ENCODE measurements at regions not wholly inside any gene's neighbourhood (a gene's known extent, or its start where the extent isn't known, plus 50 kb on each side); places are given as distances from the start of the nearest gene placed in this dataset.

- no peak overlapping the region for H3K4me3 ChIP-seq (ENCODE audit: low read length)
- no peaks in the 10 kb centered on the region for H3K9me2 ChIP-seq (replicated peaks; ENCODE audit: low read length)
- ChIA-PET POLR2A (ENCODE audit: unreplicated experiment) (no interaction called here), CTCF (no interaction called here)
- H2AFZ ChIP-seq (ENCODE audit: low read length): no peak overlapping the region
- TF ChIP-seq CTCF (conservative IDR thresholded peaks at IDR 0.05; ENCODE audit: low read depth, low read length) (no peak), EZH2phosphoT487 (IDR thresholded peaks at IDR 0.05; ENCODE audit: borderline replicate concordance, low read length) (no peak), EZH2 (IDR thresholded peaks at IDR 0.05; ENCODE audit: low read length, unreplicated experiment) (no peak)
- no peak overlapping the region for H3K4me2 ChIP-seq (ENCODE audit: low read length)
- no peaks in the 10 kb centered on the region for H3K27me3 ChIP-seq (ENCODE audit: low read length)
- 0 out of 2 replicates have a peak, but pooled peaks have one; percentile 9 for ATAC-seq
- intact Hi-C loops (cut with micrococcal nuclease): loop anchor here (1.0 to 5.0 kb wide), 4 partner anchors 22 to 340 kb away; no protein-coding TSS in a partner anchor
- DNase-seq: no peak
- BruUV-seq (replicated peaks): no TSS peak
- H3K79me2 ChIP-seq (ENCODE audit: low read length): no peaks in the 10 kb centered on the region
- H4K20me1 ChIP-seq (ENCODE audit: low read length): no peaks in the 10 kb centered on the region
- H3K27ac ChIP-seq (ENCODE audit: low read length): peak overlapping the region; percentile 83
- peaks cover 23% of the 10 kb centered on the region for H3K9me3 ChIP-seq (ENCODE audit: low read length)
- peaks cover 5% of the 10 kb centered on the region for H3F3A ChIP-seq (ENCODE audit: low read length, unreplicated experiment)
- H3K36me3 ChIP-seq (ENCODE audit: low read depth, low read length): peaks cover 14% of the 10 kb centered on the region; the same call in 1 of the 2 replicates
- H3K9ac ChIP-seq (ENCODE audit: low read length): peak overlapping the region; percentile 26; the same call in 1 of the 2 replicates
- peaks cover 5% of the 10 kb centered on the region for H3K4me1 ChIP-seq (ENCODE audit: insufficient read depth, low read length)
These were observed 189.7 kb downstream of the FSCB start for GRCh38 chr14:44317441-44317746.

- H3K4me2 ChIP-seq (ENCODE audit: low read length): no peak overlapping the region
- BruUV-seq (replicated peaks): no TSS peak
These were observed 190.2 kb downstream of the FSCB start for GRCh38 chr14:44316647-44317440.

More at GRCh38 chr14:44316647-44317440, 190.2 kb downstream of the FSCB start:
- ChIA-PET POLR2A (ENCODE audit: unreplicated experiment) (no interaction called here), CTCF (no interaction called here)
- peaks cover 5% of the 10 kb centered on the region for H3F3A ChIP-seq (ENCODE audit: low read length, unreplicated experiment)
- no peaks in the 10 kb centered on the region for H3K79me2 ChIP-seq (ENCODE audit: low read length)
- TF ChIP-seq EZH2 (IDR thresholded peaks at IDR 0.05; ENCODE audit: low read length, unreplicated experiment) (no peak), EZH2phosphoT487 (IDR thresholded peaks at IDR 0.05; ENCODE audit: borderline replicate concordance, low read length) (no peak), CTCF (conservative IDR thresholded peaks at IDR 0.05; ENCODE audit: low read depth, low read length) (no peak)
- peaks cover 5% of the 10 kb centered on the region for H3K4me1 ChIP-seq (ENCODE audit: insufficient read depth, low read length)
- no peaks in the 10 kb centered on the region for H3K9me2 ChIP-seq (replicated peaks; ENCODE audit: low read length)
- H3K9me3 ChIP-seq (ENCODE audit: low read length): peaks cover 23% of the 10 kb centered on the region
- H3K36me3 ChIP-seq (ENCODE audit: low read depth, low read length): peaks cover 14% of the 10 kb centered on the region; the same call in 1 of the 2 replicates
- peak overlapping the region; percentile 34; the same call in 1 of the 2 replicates for H3K9ac ChIP-seq (ENCODE audit: low read length)
- ATAC-seq (peak; percentile 100), DNase-seq (peak; percentile 98)
- no peaks in the 10 kb centered on the region for H4K20me1 ChIP-seq (ENCODE audit: low read length)
- peak overlapping the region; percentile 91 for H3K27ac ChIP-seq (ENCODE audit: low read length)
- H3K27me3 ChIP-seq (ENCODE audit: low read length): no peaks in the 10 kb centered on the region
- intact Hi-C loops (cut with micrococcal nuclease): loop anchor here (1.0 to 5.0 kb wide), 4 partner anchors 22 to 340 kb away; no protein-coding TSS in a partner anchor
- no peak overlapping the region; the same call in 1 of the 2 replicates for H3K4me3 ChIP-seq (ENCODE audit: low read length)
- H2AFZ ChIP-seq (ENCODE audit: low read length): no peak overlapping the region

Measured in PC-3 (cell line).